GM04504 (cell line): ENCODE measurements at regions not wholly inside any gene's neighbourhood (a gene's known extent, or its start where the extent isn't known, plus 50 kb on each side); places are given as distances from the start of the nearest gene placed in this dataset.
A peak's percentile ranks its signal among the peaks of the same experiment; 100 is the strongest.

Experiments used
- DNase-seq: peaks from one replicate; pipeline ENCODE4 v3.0.0-alpha.2; 2012; ENCODE audit warnings: low read depth

DNA sequence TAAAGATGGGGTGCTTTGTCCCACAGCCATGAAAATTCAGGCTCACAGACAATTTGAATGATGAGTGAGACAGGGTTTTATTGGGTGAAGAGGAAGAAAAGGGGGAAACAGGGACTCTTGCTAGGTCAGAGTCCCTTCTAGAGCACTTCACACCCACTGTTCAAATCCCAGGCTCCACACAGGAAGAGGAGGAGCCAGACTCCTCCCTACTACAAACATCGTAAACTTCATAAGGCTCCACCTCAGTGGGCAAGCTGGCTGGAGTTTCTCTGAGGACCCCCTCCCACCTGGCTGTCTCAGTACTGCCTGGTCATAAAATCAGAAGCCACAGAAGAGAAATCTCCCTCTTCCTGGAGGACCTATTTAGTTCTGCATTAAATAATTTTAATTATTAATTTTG is 80.3 kb upstream of the KCNMB2 start:
- DNase-seq, result no peak

DNA sequence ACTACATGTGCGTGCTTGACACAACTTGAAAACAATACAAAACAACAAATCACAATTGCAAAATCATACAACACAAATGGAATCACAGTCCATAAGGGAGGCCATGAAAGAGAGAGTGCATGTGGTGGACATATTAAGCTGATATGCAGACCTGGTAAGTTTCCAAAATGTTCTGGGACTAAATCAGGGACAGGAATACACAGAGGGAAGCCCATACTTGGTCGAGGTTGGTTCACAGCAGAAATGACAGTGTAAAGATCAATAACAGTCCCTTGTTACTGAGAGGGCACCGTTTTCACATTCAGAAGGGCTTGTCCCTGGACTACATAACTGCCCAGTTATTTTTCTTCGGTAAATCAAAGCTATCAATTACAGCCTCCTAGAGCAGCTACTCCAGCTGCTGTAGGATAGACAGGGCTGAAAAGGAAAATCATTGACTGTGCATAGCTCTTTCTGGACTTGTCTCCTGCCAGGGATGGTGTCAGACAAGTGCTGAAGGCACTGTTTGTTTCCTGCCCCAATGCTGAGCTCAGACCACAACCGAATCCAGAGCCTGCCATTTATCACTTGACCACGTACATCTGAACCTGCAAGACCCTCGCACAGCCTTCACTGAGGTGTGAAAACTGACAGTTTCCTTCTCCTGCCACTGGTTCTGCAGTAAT is 79.5 kb upstream of the KCNMB2 start:
- DNase-seq, result no peak

DNA sequence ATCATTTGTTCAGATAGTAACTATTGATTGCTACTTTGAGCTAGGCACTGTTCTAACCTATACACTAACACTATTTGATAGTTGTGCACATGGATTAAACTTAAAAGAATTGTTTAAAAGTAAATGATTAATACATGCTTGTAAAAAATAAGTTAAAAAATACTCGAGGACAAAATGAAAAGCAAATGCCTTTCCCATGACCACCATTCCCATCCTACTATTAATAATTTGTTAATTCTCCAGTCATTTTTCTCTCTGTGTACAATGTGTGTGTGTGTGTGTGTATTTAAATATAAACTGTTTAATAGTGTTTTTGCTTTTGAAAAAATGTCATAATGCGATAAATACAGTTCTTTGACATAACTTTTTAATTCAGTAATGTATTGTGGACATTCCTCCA is 78.7 kb upstream of the KCNMB2 start:
- no peak for DNase-seq

DNA sequence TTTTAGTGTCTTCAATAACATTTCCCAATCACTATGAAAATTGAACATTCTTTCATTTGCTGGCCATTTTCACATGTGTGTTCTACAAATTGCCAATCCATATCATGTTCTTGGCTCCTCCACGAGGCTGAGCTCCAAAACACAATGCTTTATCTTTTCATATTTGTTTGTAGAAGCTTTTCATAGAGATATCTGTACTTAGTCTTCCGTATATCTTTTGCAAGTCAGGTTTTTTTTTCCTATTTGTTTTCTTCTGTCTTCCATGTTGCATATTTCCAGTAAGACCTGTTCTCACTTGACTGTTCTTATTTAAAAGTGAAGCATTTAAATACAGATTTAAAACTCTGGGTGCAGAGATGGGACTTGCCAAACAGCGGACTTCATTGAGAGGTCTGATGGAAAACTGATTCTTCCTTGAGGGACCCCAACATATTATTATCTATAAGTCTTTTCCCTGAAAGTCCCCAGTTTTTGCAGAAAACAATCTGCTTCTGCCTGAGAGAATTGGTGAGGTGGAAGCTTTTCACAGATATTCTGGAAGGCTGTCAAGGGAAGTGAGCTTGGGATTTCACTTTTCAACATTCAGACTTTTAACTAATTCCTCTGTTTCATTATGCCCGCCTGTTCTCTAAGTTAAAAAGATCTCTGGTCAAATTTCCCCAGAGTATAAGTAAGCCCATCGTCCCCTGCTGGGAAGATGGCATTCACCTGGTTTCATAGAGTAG is 77.8 kb upstream of the KCNMB2 start:
- DNase-seq, result no peak

DNA sequence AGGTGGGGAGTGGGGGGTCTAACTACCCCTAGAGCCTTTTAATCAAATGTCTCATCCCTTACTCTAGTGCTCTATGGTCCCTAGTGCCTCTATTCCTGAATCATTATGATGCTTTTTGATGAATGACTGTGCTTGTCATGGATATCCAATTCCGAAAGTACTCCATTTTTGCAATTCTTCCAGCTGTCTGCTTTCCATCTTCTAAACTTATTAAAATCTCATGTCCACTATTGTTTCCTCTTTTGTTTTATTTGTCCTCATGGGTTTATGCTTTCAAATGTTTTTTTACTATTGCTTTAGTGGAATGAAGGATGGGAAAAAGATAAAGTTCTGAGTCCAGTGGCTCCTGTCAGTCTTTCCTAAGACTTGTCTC is 77.2 kb upstream of the KCNMB2 start:
- DNase-seq, result no peak

DNA sequence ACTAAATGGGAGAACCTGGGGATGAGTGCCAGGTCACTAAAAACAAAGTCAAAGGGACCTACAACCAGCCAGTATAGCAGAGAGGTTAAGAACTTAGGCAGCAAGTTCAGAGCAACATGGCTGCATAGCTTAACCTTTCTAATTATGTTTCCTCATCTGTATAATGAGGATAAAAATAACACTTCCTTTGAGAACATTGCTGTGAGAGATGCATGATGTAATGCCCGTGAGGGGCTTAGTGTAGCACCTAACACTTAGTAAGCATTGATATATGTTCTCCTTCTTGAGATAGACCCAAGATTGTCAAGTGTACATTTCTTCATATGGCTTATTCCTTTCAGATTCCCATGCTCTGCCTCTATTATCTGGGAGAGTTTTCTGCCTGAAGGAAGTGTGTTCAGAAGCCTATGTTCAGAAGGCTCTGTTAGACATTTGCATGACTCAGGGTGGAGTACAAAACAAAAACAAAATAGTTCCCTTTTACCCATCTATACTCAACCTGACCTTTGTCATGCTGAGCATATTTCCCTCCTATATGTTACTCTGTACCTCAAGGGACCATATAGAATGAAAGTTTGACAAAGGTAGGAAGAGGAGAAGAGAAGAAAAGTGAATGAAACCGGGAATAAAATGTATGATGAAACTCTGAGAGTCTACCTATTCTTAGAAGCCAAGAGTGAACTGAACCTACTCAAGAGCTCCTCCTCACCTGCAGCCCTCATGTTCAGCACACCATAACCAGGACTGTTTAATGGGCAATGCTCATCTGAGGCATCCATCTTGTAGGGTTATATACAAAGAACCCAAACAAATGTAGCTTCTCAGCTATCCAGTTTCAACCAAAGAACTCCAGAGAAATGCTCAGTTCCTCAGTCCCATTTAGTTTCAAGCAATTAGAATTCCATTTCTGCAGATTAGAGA is 70.7 kb upstream of the KCNMB2 start:
- no peak for DNase-seq

DNA sequence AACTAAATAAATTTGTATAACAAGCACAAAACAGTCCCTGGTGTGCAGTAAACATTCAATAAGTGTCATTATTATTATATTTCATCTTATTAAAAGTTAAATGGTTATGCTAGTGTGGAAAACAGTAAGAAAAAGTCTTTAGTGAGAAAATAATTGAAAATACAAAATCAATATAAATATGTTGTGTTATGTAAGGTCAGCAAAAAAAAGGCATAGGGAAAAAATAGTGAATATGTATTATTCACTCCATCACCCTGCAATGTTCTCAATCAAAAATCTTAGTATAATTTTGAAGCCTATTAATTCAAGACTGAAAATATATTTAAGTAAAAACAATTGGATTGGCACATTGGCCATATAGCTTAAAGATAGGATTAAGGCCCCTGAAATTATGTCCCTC is 63.3 kb upstream of the KCNMB2 start:
- DNase-seq, result no peak

DNA sequence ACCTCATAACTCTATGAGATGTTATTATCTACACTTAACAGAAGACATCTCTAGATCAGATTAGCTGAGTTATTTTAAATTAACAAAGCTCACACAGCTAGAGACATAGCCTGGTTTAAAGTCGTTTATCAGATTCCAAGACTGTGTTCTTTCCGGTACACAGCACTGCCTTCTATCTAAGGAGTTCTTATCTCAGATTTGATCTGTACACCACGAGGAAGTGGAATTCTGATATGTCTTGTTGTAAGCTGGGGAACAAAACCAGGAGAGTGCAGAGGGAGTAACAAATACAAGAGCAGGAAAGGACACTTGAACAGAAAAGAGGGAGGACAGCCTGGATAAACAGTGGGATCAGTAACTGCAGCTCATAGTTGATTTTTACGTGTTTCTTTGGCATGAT is 61.7 kb upstream of the KCNMB2 start:
- DNase-seq, result no peak

DNA sequence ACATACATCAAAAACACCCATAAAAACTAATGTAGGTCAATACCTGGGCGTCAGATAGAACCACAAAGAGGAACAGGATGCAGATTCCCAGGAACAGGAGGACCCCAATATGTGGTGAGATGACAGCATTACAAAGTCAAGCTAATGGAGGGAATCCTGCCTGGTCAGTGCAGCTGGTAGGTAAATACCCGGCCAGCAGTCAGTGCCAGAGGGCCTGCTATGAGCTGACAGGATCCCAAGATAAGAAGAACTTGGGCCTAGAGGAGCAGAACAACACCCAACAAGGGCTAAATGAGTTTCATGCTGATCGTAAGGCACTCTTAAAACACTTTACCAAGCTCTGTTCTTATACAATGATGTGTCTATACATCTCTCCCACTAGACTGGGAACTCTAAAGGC is 61.2 kb upstream of the KCNMB2 start:
- no peak for DNase-seq

DNA sequence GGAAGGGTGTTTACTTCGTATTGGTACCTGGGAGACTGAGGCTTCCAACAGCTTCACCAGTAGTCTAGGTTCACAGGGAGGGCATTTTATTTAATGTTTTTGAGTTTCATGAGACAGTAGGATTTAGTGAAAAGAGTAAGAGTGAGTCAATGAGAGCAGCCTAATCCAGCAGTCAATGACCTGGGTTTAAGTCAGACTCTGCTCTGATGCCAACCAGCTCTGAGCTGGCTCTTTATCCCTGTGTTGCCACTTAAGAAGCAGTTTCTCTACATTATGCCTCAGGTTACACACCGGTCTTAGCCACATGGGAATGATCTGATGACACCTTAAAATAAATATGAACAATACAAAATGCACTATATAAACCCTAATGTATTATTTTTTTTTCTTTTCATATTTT is 59.4 kb upstream of the KCNMB2 start:
- DNase-seq, result no peak

DNA sequence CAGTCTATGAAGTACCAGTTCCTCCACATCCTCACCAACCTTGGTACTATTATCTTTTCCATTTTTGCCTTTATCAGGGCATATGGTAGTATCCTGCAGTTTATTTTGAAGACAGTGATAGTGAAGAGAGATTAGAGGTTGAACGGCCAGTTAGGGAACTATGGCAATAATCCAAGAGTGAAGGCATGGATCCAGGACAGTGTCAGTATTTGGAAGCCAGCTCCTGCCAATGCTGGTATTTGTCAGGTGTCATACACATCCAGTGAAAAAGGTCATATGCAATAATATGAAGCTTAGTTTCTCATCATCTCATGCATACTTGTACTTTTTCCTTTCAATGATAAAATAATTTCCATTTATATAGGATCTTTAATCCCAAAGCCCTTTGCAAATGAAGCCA is 56.8 kb upstream of the KCNMB2 start:
- no peak for DNase-seq

DNA sequence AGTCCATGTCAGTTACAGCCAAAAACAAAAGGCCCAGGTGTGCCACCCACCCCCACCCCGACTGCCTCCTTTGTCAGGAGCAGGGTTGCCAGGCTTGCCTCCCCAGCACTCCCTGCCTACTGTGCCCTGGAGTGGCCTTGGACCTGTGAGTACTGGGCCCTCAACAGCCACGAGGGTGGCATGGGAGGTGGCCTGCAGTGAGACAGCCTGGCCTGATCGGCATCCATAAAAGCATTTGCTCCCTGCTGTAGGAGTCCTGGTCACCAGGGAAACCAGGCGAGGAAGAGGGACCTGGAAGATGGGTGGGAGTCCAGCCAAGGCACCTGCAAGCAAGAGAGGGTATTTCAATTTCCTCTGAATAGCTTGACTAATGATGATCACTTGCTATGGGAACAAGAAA is 56.4 kb upstream of the KCNMB2 start:
- no peak for DNase-seq

DNA sequence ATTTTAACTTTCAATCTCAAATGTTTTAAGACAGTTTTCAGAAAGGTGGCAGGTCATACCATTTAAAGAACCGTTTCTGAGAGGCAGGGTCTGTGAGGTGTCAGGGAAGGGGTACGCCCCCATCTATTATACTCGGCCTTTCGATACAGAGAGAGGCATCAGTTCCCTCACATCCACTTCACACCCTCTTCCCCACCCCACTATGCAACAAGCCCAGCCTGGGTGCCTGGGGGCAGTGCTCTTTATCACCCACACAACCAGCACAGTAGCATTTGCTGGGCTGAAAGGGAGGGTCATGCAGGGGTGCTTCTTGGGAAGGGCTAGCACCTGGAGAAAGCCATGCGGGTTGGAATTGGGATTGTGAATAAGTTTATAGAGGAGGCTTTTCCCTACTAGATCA is 56.0 kb upstream of the KCNMB2 start:
- DNase-seq, result no peak

DNA sequence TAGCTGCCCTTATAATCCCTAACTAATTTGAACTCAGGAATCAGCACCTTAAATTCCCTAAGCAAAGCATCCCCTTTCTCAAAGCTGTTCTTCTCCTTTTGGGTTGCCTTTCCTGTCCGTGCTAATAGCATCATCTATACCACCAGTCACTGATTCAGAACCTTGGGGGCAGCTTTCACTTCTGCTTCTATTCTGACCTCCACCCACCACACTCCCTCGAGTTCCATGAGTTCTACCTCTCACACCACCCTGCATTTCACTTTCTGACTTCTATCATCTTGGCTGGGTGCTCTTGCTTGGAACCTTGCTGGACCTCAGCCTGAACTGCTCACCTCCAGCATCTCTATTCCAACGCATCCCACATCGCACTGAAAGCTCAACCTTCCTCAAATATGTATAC is 55.4 kb upstream of the KCNMB2 start:
- no peak for DNase-seq

DNA sequence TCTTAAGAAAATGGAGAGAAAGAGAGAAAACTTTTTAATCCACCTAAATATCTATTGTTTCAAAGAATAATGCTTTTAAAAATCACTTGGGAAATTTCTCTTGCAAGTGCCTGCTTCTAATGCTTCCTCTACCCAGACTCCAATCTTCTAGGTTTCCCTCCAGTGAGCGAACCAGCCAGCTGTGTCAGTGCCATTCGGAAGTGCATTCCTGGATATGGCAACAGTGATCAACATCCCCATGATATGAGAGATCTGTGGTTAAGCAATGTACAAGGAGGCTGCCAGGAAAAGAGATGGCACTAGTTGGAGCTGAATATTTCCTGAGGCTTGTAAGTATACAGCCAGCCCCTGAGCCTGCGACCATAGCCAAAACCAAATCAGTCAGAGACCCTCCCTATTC is 53.3 kb upstream of the KCNMB2 start:
- no peak for DNase-seq

DNA sequence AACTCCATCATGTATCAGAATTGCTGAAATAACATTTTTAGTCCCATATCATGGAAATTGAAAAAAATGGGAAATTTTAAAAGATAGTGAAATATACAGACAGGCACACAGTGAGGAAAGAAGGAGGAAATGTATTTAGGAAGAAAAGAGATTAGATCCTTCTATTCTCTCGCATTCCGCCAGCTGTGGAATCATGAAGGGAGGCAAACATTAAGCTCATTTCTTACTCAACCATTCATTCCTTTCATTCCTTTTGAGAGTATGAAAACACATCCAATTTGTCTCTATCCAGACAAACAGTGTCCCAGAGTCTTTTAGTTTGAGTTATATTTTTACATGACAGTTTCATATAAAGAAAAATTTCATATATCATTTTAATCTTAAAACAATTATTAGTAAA is 52.5 kb upstream of the KCNMB2 start:
- no peak for DNase-seq

DNA sequence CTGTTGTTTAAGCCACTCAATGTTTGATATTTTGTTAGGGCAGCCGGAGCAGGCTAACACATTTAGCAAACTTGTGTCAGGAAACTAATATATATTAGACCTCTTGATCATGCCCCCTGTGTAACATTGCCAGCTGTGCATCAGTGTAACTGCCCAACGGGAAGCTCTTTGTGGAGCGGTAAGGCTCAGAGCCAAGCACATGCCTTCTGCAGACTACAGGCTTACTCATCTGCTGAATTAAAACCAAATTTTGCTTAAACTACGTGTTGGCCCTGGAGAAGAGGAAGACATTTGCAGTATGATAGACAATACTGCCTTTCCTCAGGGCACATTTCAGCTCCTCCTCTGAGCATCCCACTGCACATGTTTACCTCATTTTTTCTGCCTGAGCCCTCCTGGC is 50.5 kb upstream of the KCNMB2 start:
- peak; percentile 68 for DNase-seq
